AG08396 (cell line): ENCODE measurements at regions not wholly inside any gene's neighbourhood (a gene's known extent, or its start where the extent isn't known, plus 50 kb on each side); places are given as distances from the start of the nearest gene placed in this dataset.

Source experiments
- DNase-seq: peaks from one replicate; pipeline ENCODE4 v3.0.0; 2012; ENCODE audit warnings: low spot score, mixed read lengths

DNA sequence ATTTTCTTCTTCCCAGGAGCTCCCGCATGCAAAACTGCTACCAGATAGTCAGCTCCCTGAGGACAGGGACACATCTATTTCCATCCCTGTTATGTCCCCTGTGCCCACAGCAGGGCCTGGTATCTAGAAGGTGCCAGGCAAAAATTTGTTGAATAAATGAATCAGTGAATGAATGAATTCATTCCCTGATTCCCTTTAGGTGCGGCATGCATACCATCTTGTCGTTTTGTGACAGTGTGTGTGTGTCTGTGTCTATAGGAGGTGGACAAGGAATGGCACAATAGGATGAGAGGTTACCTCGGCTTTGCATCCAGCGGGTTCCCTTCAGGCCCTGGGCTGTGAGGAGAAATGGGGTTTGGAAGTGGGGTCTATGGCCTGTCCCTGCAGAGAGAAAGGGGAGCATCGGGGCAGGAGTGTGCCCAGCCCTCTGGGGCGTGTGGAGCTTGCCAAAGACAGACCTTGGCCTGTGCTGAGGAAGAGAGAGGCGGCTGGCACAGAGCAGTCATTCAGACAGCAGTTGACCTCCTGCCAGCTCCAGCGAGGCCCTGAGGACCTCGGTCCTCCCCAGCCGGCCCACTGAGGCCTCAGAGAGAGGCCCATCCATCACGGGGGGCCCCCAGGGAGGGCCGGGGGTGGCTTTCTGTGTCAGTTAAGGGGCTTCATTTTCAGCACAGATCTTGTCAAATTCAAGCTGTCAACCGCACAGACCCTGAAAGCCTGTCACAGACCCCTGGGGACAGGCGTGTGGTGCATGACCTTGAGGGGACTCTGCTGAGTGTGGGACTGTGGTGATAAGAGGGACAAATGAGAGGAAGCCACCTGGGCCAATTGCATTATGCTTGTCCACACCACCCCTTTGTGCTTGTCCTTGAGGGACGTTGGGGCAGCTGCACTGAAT, 125.9 kb upstream of the CXCR4 start:
- no peak for DNase-seq

DNA sequence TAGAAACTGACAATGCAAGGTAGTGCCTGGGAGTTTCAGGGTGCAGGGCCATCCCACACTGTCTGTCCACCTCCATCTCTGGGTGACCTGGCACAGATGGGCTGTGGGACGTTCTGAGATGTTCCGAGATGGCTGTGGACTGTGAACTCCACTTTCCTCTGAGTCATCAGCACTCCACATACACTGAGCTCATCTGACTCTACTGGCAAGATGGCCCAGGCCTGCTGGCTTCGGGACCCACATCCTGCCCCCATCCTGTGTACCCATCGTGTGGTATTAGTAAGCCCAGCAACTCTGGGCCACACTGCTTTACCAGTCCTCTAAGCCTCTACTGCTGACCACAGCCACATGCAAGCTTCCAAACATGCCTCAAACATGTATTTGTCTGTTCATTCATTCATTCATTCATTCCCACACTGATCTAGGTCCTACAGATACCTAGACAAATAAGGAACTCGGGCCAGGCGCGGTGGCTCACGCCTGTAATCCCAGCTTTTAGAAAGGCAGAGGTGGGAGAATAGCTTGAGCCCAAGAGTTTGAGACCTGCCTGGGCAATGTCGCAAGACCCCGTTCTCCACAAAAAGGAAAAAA, 124.8 kb upstream of the CXCR4 start:
- no peak for DNase-seq

DNA sequence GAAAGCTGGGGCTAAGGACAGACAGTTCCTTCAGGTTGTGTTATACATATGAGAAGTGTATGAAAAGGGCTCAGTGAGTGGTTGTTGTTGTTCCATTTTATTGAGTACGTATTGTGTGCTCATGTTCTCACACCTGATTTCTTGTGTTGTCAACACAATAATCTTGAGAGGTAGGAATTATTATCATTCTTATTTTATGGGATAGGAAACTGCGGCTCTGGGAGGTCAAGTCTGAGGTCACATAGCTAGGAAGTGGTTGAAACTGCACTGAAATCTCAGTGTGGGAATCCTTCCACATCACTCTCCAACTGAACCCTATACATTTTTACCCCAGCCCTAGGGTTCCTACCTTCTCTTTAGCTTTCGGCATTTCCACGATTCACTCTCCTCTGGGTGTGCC, 124.2 kb upstream of the CXCR4 start:
- DNase-seq, result no peak

DNA sequence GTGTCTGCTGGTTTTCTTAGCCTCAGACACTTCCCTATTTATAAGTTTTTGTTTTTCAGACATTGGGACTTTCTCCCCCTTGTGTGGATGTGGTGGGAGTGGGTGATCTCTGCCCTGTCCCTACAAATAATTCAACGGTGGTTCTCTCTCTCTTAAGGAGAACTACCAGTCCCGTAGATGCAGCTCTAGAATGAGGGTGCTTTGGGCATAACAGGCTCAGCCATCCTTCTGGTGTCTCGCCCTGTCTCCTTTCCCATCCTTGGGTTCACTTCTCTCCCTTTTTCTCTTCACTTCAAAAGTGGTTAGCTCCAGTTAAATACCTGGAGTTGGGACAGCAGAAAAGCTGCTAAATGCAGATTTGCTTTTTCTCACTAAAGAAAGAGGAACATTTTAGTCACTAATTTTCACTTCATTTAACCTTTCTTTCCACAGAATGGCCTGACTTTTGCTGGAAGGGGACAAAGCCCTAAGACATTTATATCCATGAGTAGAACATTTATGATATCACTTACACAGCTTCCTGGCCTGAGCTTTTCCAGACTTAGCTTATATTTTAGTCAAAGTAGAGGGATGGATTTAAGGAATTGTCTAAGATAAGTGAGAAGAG, 121.2 kb upstream of the CXCR4 start:
- no peak for DNase-seq

DNA sequence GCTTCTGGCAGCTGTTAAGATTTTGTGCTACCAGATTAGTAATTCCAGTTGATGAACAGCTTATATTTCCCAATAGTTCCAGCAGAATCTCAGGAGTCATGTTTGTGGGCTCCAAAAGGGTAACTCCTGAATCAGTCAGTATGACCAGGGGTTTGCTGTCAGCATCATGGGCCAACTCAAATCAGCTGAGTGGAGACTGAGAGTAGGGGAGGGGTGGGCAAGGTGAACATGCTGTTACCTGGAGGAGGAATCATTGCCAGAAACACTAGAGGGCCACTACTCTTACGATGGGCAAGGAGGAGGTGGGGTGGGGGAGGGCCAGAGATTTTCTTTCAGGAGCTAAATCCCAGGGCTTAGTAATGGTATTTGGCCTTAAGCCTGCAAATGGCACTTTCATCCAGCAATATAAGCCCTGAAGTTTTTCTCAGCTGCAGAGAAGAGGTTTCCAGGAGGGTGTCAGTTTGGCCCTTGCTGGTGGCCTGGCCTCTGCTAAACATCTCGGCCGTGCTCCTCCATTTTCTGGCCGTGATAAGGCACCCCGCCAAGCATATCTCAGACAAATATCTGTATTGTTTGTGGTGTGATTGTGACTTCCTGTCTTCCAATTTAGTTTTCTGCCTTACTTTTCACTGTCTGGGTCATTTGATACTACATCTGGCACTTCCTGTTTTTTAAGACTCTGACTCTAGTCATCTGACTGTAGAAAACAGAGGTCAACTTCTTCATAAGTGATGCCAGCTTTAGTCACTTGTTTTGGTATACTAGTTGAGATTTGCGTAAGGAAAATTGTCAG, 120.5 kb upstream of the CXCR4 start:
- DNase-seq, result no peak

DNA sequence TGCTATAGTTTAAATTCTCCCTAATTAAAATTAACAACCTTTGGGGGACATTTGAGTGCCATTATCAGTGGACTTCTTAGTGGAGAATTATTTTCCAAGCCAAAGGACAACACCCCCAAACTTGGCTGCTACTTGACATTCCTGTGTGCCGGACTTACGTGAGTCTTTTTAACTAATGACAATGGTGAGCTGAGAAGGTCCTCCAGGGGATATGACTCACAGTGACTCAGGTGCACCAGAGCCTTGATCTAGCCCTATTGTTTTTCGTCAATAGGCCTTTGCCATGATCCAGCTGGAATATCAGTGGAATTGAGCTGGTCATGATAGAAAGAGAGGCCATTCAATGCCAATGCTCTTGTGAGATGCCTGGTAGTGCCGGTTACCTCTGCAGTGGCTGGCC, 118.1 kb upstream of the CXCR4 start:
- DNase-seq, result no peak

DNA sequence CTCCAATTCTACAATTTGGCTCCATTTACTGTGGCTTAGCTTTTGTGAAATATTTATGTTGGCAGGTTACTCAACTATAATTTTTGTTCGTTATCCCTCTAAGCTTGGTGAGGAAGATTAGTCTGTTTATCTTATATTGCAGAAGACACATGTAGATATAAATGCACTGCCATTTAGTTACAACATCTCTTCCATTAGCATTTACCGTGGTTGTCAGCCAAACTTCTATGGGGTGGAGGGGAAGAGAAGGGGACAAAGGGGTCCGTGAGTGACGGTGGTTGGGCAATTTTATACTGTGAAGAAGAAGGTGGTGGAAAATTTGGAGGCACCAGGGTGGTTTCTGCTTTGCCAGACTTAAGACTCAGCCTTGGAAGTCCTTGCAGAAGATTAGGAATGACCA, 117.6 kb upstream of the CXCR4 start:
- no peak for DNase-seq

DNA sequence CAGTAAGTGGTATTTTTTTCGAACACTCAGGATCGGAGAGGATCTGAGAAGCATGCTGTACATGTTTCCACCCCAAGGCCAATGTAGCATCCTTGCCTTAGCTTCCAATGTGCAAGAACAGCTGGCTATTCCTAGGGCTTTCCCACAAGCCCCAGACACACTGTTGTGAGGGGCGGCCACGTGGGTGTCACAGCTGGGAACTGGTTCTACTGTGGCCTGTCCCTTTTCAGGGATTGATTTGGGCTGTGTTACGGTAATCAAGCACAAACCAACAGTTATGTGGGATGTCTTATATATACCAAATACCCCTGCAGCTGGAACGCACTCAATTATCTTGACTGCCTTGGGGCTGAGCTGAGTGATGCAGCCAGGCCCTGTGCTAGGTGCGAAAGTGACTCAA, 116.3 kb upstream of the CXCR4 start:
- DNase-seq, result no peak

DNA sequence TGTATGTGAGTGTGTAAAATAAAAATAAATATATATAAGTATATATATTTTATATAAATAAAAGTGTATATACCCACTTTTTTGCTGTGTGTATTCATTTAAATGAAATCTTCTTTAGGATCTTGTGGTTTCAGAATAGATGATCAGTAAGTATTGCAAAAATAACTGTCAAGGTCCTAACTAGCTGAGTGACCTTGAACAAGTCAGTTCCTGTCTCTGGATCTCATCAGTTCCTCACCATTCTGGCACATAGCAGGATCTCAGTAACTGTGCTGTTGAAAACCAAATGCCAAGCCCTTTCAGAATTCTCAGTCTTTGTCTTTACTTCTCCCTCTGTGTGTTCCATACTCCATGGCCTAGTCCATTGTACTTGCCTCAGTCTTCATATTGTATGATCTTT, 115.3 kb upstream of the CXCR4 start:
- DNase-seq, result no peak

DNA sequence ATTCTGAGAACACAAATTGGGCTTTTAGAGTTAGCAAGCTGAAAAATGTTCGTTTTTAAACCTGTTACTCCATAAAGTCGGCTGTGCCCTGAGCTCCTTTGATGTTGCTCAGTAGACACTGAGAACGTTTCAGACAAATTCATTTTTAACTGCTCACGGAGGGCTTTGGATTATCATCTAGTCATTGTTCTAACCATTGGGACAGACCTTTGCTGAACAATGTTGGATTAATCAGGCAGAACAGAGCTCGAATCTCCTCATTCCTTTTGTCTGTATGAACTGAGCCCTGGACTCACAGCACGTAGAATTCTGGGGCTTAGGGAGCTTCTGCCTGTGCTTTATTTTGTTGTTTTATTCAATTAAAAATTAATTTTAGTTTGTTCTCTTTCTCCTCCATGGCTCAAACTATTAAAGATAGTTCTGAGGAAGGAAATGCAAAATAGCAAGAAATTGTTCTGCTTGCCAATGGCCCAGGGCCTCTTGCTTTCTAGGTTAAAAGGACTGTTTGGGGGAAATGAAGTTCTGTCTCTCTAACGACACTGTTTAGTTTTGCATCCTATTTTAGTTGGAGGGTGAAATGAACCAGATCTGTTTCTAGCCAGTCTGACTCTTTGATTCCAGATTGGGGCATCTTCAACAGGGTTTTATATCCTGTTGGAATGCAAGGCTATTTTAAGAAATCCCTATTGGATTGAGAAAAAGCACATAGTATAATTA, 114.7 kb upstream of the CXCR4 start:
- no peak for DNase-seq

DNA sequence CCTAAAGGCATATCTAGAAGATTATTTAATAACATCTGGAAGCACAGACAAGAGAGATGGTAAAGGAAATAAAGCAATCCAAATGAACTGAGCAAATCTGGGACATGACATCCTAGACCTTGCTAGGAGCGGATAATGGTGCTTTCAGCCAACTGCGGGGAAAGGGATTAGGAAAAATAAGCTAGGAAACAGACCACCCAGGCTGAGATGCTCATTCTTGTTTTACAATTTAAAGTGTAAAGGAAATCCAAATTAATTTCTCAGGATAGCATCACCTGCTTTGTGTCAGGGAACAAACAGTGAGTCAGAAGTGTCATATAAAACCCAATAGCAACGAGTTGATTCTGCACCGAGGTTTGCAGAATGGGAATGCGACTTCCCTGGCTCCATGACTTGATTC, 112.5 kb upstream of the CXCR4 start:
- no peak for DNase-seq

DNA sequence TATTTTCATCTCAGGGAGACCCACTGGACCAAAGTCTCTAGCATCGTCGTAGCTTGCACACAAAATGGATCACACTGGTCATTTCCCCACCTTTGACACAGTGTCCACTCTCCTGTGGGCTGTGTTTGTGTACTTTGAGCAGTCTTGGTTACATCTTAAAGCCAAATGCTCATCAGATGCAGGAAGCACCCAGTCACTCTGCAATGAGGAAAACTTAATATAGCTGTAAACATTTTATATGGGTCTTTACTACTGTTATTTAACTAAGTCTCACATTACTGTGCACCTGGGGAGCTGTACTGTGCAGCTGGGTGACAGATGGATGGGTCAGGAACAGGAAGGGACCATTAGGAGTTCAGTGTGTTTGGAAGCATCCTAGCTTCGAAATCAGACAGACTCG, 109.0 kb upstream of the CXCR4 start:
- DNase-seq, result no peak

DNA sequence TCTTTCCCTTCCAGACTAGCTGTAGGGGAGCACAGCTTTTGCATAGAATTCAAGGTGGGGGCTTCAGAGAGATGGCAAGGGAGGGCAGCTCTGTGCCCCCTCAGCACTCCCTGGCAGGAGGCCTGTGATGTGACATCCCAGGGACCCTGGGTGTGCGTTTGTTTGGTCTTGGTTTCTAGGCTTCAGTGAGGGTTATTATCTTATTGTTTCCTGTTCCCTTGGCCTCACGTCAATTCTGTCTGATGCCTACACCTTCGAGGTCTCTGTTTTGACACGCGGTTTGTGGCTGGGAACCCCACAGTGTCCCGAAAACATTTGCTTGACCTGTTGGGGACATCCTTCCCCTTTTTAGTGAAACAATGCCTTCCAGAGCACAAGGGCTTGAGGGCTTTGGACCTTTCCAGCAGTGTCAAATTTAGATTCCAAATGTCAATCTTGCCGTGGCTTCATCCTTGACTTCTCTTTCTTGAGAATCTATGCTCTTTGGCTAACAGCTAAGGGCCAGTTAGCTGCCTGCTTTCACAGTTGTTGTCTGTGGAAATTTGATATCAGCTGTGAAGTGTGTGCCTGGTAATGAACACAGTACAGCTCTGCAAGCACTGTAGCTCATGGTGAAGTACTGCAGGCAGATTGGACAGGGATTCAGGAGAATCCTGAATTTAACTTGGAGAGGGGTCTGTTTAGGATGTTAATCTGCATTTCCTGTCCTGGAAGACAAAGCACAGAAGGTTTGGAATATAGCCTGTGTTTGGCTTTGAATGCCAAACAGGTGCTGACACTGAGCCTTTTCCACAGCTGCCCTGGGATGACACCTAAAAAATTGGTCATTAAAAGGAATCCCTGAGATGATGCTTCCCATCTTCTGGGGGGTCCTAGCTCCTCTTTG, 108.2 kb upstream of the CXCR4 start:
- no peak for DNase-seq

DNA sequence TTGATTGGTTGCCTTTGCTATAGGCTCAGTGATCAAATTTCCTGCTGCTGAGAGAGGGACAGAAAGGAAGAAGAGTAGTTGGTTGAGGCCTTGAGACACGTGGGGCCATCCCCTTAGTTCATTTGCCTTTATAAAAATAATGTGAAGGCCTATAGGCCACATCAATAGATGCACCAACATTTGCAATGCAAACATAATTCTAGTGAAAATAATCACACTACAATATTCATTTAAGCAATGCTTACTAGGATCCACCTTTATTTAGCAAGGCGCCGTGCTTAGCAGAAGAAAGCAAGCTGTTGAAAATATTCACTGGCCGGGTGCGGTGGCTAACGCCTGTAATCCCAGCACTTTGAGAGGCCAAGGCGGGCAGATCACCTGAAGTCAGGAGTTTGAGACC, 105.3 kb upstream of the CXCR4 start:
- no peak for DNase-seq

DNA sequence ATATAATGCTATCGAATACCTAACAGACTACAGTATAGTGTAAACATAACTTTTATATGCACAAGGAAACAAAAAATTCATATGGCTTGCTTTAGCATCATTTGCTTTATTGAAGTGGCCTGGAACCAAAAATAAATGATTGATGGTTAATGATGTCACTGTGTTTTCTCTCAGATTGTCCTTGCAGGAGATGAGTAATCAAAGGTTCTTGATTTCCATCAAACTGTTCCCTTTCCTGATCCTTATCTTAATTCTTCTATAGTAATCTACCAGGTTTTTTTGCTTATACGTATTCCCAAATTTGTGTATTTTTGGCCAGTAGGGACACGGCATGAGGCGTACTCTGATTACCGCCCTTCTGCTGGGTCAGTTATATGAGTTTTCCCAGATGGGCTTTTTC, 104.9 kb upstream of the CXCR4 start:
- no peak for DNase-seq

DNA sequence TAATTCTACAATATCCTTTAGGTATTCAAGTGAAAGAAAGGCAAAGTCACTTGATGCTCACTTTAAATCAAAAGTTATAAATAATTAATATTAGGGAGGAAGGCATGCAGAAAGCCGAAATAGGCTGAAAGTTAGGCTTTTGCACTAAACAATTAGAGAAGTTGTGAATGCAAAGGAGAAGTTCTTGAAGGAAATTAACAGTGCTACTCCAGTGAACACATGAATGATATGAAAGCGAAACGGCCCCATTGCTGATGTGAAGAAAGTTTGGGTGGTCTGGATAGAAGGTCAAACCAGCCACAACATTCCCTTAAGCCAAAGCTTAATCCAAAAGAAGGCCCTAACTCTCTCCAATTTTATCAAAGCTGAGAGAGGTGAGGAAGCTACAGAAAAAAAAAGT, 103.1 kb upstream of the CXCR4 start:
- DNase-seq, result no peak

DNA sequence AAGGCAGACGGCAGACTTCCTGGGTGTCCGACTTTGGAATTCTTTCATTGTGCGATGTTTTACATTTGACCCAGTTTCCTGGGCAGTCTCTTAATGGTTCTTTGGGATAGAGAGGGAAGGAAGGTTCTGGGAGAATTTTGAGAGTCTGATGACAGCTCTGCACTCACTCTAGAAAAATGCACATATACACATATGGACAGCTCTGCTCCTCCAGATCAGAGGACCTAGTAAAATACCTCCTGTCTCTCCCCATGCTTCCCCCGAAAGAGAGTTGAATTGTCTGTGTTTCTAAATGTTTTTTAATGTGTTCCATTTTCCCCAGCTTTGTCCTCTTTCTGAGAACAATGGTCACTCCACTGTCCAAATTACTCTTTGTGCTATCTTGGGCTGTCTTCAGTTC, 102.0 kb upstream of the CXCR4 start:
- DNase-seq, result no peak

DNA sequence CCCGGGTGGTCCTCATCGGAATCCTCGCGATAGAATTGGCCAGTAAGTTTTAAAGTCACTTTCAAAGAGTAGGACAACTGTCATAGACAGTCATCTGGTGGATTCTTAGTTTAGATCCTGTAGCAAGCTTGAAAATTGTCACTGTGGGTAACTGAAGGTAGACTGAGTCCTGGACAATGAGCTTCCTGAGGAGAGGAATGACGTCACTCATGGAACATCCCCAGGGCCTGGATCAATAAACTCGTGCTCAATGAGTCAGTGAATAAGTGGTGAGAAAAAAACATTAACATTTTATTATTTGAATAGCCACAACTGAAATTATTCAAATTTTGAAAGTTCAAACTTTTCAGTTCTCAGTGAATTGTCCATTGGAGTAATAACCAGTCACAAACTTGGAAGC, 101.4 kb upstream of the CXCR4 start:
- no peak for DNase-seq

DNA sequence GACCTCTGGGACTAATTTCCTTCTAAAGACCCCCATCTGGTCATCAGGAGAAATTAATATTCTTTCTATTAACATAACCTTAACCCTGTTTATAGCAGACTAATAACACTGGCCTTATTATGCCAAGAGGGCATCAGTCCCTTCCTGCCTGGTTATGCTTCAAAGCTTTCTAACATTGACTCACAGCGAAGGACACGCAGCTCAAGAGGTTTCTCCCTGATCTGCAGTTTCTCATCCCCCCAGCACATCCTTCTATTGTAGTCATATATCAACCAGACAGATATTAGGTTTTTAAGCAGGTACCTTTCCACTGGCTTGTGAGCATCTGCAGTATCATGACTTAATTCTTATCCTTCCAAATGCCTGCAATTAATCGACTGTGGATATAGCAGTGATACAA, 100.0 kb upstream of the CXCR4 start:
- DNase-seq, result no peak

DNA sequence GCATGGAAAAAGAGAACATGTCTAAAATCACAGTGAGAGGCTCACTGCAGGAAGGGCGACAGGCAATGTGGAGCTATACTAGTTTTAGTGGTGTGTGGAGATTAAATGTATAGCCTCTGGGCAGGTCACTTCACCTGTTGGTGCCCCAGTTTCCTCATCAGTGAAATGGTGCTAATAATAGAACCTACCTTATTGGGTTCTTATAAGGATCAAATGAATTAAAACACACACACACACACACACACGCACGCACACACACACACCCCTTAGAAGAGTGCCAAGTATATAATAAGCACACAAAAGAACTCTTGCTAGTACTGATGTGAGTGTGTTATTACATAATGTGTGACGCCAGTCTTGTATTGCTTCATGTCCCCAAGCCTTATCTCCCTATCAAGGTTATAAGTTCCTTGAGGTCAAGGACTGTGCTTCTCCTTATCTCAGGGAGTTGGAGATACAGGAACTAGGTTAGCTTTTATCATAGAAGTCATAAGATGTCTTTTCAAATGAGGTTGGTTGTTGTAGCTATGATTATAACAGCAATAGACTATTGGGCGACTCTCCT, 98.0 kb upstream of the CXCR4 start:
- DNase-seq, result no peak

DNA sequence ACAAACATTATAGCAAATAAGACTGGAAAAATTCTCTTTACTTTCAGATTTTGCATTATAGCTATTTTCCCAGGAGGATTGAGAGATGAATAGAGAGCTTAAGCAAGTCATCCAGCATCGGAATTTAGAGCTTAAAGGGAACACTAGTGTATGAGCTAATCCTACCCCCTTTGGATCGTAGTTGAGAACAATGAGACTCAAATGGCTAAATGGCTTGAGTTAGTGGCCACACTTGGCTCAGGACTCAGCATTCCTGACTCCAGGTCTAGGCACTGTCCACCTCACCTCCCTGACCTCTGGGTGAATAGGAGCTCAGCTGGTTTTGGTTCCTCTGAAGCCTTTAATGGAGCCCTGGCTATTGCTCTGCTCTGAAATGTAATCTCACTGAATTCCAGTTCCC, 97.5 kb upstream of the CXCR4 start:
- DNase-seq, result no peak
